GM12878 (cell line): ENCODE measurements at regions not wholly inside any gene's neighbourhood (a gene's known extent, or its start where the extent isn't known, plus 50 kb on each side); places are given as distances from the start of the nearest gene placed in this dataset.

Experiments used
- ATAC-seq: fragments of 200-7000 bp; cut with Tn5 transposase; 3 replicates; pipeline ENCODE4 v1.9.1; 2020; ENCODE audit warnings: mild to moderate bottlenecking, moderate library complexity
- BruUV-seq: library from RNA; stranded (reverse); fragments of 400-500 nt; replicated peaks from 2 replicates; lab custom pipeline; 2021; lab: Mats Ljungman, UMichigan
- CTCF ChIA-PET: fragments of 300-600 bp; sonication (Branson Sonifier 250); formaldehyde crosslinking; extraction: SDS; loops from one replicate; lab custom pipeline; 2021; ENCODE audit warnings: inconsistent platforms; lab: Yijun Ruan, JAX
- POLR2A ChIA-PET: fragments of 350-600 bp; formaldehyde crosslinking; extraction: SDS; loops from one replicate; lab custom pipeline; 2021; ENCODE audit warnings: inconsistent platforms; lab: Charles Lee
- RAD21 ChIA-PET: fragments of 300-600 bp; sonication (Branson Sonifier 250); formaldehyde crosslinking; loops from one replicate; lab custom pipeline; 2023; ENCODE audit warnings: antibody characterized with exemption; ENCODE audit not compliant: unreplicated experiment; lab: Charles Lee
- SMC1A ChIA-PET: fragments of 300-600 bp; sonication (Branson Sonifier 250); formaldehyde crosslinking; loops from one replicate; lab custom pipeline; 2023; ENCODE audit not compliant: unreplicated experiment, uncharacterized antibody; lab: Charles Lee
- DNase-seq: peaks from one replicate; pipeline ENCODE4 v3.0.0-alpha.2; 2011; ENCODE audit warnings: low read depth, low spot score
- FAIRE-seq: peaks from 3 replicates; lab custom pipeline; 2011; peaks lifted over from hg19 to GRCh38; lab: Jason Lieb, UNC
- H2AFZ ChIP-seq: 2 replicates; pipeline ENCODE4 v1.6.0; 2011; ENCODE audit warnings: low read depth, low read length, control low read depth; ENCODE audit not compliant: control insufficient read depth
- H3K27ac ChIP-seq: 2 replicates; pipeline ENCODE4 v1.5.1; 2011; ENCODE audit warnings: control low read depth; ENCODE audit not compliant: control insufficient read depth, insufficient read depth
- H3K27me3 ChIP-seq, 2 experiments: replicated peaks in 1 of 2; 2 replicates each; pipeline versions ENCODE4 v1.6.0 to v1.6.1; 2011; ENCODE audit warnings: low read length in 1 of 2; ENCODE audit not compliant: control insufficient read depth in 2 of 2, insufficient read depth in 2 of 2
- H3K36me3 ChIP-seq, 2 experiments: 2 replicates each; pipeline ENCODE4 v1.5.1; 2011; ENCODE audit warnings: low read length in 1 of 2; ENCODE audit not compliant: control insufficient read depth in 2 of 2, insufficient read depth in 2 of 2
- H3K4me1 ChIP-seq: 2 replicates; pipeline ENCODE4 v1.6.1; 2011; ENCODE audit warnings: mild to moderate bottlenecking, low read length, moderate library complexity, mixed read lengths; ENCODE audit not compliant: control insufficient read depth, insufficient read depth
- H3K4me2 ChIP-seq: 2 replicates; pipeline ENCODE4 v1.6.0; 2011; ENCODE audit warnings: control low read depth; ENCODE audit not compliant: control insufficient read depth, insufficient read depth
- H3K4me3 ChIP-seq: fragments of 200-600 bp; sonication (generic); 2 replicates; pipeline ENCODE4 v1.5.1; 2016
- H3K79me2 ChIP-seq: 2 replicates; pipeline ENCODE4 v1.6.0; 2011; ENCODE audit warnings: low read length; ENCODE audit not compliant: control insufficient read depth, insufficient read depth
- H3K9ac ChIP-seq: 2 replicates; pipeline ENCODE4 v1.8.0; 2011; ENCODE audit warnings: low read length, control low read depth, mixed read lengths; ENCODE audit not compliant: control insufficient read depth, insufficient read depth
- H3K9me3 ChIP-seq: replicated peaks from 3 replicates; pipeline ENCODE4 v1.5.1; 2011; ENCODE audit warnings: mild to moderate bottlenecking, low read length; ENCODE audit not compliant: control insufficient read depth, insufficient read depth
- H4K20me1 ChIP-seq: 2 replicates; pipeline ENCODE4 v1.6.0; 2011; ENCODE audit not compliant: control insufficient read depth, insufficient read depth
- CHD1 ChIP-seq: IDR thresholded peaks from 2 replicates; pipeline ENCODE4 v1.6.1; 2012; ENCODE audit warnings: low read depth, low read length, improper control_type of control experiment
- IKZF1 ChIP-seq: fragments of 450-650 bp; conservative IDR thresholded peaks from 2 replicates; pipeline ENCODE4 v1.6.1; 2017; ENCODE audit warnings: antibody characterized with exemption, mild to moderate bottlenecking
- IRF5 ChIP-seq: fragments of 450-650 bp; IDR thresholded peaks from 2 replicates; pipeline ENCODE4 v1.6.1; 2017; ENCODE audit warnings: borderline replicate concordance
- NKRF ChIP-seq: fragments of 450-650 bp; conservative IDR thresholded peaks from 2 replicates; pipeline ENCODE4 v1.6.1; 2017; ENCODE audit warnings: mild to moderate bottlenecking, moderate library complexity
- NR2F1 ChIP-seq: fragments of 450-650 bp; conservative IDR thresholded peaks from 2 replicates; pipeline ENCODE4 v1.6.1; 2017; ENCODE audit warnings: mild to moderate bottlenecking
- POLR2AphosphoS5 ChIP-seq: IDR thresholded peaks from 2 replicates; pipeline ENCODE4 v1.6.1; 2011; ENCODE audit warnings: mild to moderate bottlenecking, low read length, inconsistent platforms
- STAT1 ChIP-seq: fragments of 450-650 bp; conservative IDR thresholded peaks from 2 replicates; pipeline ENCODE4 v1.6.1; 2014; ENCODE audit warnings: antibody characterized with exemption, mild to moderate bottlenecking
- ZNF207 ChIP-seq: fragments of 450-650 bp; IDR thresholded peaks from 2 replicates; pipeline ENCODE4 v1.6.1; 2014; ENCODE audit warnings: antibody characterized with exemption, mild to moderate bottlenecking, borderline replicate concordance
- WGBS: methylation state at CpG from one replicate; pipeline ENCODE4 v1.1.6; 2016; ENCODE audit warnings: low lambda C conversion rate; ENCODE audit not compliant: insufficient replicate concordance, insufficient coverage; ENCODE audit errors: missing lambda C conversion rate; 5-methylcytosine and 5-hydroxymethylcytosine counted together
- in situ Hi-C: fragments of 300-500 bp; cut with MboI; formaldehyde crosslinking; loops from 9 replicates; pipeline ENCODE4 v1.14.3; 2018; ENCODE audit warnings: mixed read lengths
- intact Hi-C: fragments of 100-400 bp; cut with micrococcal nuclease; formaldehyde crosslinking; loops from one replicate; pipeline ENCODE4 v1.14.2; 2022; ENCODE audit not compliant: unreplicated experiment

- no peak for TF ChIP-seq POLR2AphosphoS5
- TF ChIP-seq ZNF207 = no peak
- no peak for TF ChIP-seq IKZF1
- no peak for TF ChIP-seq CHD1
These were observed 323.7 kb upstream of the KLF6 start (continued) for GRCh38 chr10:4108693-4109092.

GRCh38 chr10:4107285-4107851 is 322.4 kb upstream of the KLF6 start:
- no peaks in the 10 kb centered on the region for H3K79me2 ChIP-seq
- H3K4me1 ChIP-seq = peaks cover 1% of the 10 kb centered on the region
- ChIA-PET SMC1A (interaction anchor here (1.2 kb wide), 1 partner anchor 47 kb away, joined by 3 read pairs; no protein-coding TSS in a partner anchor), CTCF (no interaction called here), POLR2A (no interaction called here), RAD21 (no interaction called here)
- intact Hi-C loops = no loop called here
- TF ChIP-seq NKRF = no peak
- TF ChIP-seq NR2F1 = no peak
- TF ChIP-seq IRF5 = no peak
- no peak for TF ChIP-seq STAT1
- ATAC-seq (no peak), FAIRE-seq (no peak), DNase-seq (no peak)
- no peaks in the 10 kb centered on the region for H3K9me3 ChIP-seq
- no peaks in the 10 kb centered on the region for H4K20me1 ChIP-seq
- WGBS = 44% methylated on average over 6 of the region's 6 CpGs
- in situ Hi-C loops = no loop called here
- no peaks in the 10 kb centered on the region; a peak in 1 of 4 replicates for H3K27me3 ChIP-seq
- H3K36me3 ChIP-seq = no peaks in the 10 kb centered on the region
- H3K4me2 ChIP-seq = no peak overlapping the region
- no peak overlapping the region for H3K9ac ChIP-seq
- BruUV-seq = no TSS peak
- H3K4me3 ChIP-seq = no peak overlapping the region
- no peak overlapping the region for H3K27ac ChIP-seq
- no peak overlapping the region for H2AFZ ChIP-seq
